HG03139 (cell line): ENCODE measurements at regions not wholly inside any gene's neighbourhood (a gene's known extent, or its start where the extent isn't known, plus 50 kb on each side); places are given as distances from the start of the nearest gene placed in this dataset.

Experiments
- ATAC-seq: cut with Tn5 transposase; IDR thresholded peaks from one replicate; pipeline ENCODE4 v1.9.1; 2021; ENCODE audit not compliant: unreplicated experiment

DNA sequence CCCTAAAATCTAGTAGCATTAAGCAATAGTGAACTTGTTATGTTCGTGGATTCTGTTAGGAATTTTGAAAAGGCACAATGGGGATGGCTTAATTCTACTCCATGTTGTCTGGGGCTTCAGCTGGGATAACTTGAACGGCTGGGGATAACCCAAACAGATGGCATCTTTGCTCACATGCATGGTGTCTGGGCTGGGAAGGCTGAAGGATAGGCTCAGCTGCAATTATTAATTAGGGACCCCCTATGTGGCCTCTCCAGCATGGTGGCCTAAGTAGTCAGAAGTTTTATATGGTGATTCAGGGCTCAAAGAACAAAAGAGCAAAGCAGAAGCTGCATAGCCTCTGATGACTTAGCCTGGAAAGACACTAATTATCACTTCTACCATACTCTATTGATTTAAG, 551.1 kb downstream of the PSAT1 start:
- ATAC-seq: no peak

DNA sequence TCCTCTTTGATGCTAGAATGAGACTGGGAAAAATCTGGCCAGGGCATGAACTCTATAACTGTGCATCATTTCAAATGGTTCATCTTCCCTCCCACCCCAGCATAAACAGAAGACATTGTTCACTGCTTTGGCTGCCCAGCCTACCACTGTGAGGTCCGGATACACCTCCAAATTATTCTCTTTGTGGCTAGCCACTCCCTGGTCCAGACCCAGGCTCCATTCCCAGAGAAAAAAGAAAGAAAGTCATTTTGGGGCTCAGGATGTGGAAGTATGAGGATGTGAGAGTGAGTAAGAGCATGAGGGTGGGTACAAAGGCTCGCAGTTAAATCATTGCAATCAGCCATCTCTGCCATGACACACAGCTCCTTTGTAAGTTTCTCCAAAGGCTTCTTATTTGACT, 559.2 kb downstream of the PSAT1 start:
- no peak for ATAC-seq

DNA sequence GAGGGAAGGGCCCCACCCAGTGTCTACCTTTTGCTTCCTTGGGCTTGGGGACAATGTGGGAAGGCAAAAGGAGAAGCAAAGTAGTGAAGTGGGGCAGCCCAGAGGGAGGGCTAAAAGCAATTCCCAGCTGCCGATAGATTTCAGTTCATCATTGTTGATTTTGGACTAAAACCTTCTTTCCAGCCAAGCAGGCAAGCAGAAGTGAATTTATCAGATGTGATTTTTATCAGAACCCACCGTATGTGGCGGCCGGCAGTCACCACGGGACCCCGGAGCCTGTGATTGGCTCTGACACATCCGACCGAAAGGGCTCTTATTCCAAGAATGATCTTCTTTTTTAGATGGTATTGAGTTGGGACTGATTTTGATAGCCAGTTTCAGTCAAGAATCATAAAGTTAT, 559.9 kb downstream of the PSAT1 start:
- ATAC-seq: no peak

DNA sequence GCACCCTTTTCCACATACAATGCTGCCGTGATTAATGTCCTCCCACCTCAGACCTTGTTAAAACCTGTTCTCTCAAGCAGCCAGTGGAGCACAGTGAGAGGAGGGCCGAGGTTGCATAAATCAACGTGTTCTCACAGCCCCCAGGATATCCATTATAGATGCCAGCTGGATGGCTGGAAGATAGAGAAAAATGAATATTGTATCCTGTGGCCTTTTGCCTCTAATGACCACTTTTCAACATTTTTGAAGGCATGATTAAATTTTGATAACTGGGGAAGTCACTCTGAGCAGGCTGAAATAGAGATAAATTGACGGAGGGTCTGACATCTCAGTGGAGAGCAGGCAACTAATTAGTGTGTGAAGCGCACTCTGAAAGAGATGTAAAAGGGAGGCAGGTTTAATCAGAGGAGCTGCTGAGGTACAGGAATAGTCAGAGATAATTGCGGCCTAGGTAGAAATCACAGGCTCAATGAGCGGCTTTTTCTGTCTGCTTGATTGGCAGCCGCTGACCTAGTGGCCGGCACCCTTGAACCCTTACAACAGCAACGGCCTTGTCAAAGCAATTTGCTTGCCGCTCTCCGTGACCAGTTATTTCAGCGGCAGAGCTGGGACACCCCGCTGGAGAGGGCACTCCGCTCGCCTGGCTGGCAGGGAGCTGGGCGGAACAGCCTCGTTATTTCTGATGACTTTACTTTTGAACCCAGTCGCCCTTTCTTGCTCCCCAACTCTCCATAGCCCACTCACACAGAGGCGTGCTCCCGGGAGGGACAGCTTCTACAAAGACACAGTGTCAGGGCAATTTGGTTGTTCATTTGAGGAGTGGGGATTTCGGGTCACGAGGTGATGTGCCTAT, 560.7 kb downstream of the PSAT1 start:
- ATAC-seq: no peak

DNA sequence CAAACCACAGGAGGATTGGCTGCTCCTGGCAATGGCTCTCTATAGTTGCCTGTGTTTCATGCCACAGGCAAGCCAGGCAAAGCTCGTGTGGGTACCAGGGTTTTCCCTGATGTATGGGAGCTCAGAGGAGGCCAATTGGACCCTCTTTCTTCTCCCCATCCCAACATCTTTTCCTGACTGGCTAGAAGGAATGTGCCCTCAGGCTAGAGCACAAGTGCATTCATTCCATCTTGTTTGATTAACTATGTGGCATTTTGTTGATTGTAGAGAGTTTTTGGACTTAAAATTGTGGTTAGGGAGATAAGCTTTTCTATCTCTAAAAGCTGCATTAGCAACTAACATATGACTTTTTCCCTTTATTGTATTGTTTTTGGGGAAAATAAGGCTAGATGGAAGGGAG, 561.3 kb downstream of the PSAT1 start:
- no peak for ATAC-seq

DNA sequence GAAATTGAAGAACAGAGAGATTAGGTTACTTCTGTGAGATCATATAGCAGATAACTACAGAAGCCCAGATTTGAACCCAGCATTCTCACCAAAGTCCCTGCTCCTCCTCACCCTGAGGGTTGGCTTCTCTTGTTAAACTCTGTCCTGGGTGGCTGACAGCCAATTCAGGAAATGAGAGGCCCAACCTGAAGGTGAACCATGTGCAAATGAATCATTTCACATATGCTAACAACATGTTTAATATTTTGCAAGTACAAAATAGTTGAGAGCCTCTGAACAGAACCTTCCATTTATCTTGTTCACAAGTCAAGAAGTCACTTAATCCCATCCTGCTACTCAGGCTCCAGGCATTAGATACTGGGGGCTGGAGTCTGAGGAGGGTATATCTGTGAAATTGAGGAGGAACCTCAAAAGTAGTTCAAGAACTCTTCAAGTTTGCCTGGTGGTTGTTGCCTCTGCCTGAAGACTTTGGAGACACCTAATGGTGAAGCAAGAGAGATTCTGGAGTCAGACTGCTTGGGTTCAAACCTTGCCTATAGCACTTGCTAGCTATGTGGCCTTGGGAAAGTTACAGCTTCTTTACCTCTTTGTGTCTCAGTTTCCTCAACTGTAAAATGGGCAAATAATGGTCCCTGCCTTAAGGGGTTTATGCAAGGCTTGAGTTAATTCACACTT, 564.0 kb downstream of the PSAT1 start:
- ATAC-seq: no peak

DNA sequence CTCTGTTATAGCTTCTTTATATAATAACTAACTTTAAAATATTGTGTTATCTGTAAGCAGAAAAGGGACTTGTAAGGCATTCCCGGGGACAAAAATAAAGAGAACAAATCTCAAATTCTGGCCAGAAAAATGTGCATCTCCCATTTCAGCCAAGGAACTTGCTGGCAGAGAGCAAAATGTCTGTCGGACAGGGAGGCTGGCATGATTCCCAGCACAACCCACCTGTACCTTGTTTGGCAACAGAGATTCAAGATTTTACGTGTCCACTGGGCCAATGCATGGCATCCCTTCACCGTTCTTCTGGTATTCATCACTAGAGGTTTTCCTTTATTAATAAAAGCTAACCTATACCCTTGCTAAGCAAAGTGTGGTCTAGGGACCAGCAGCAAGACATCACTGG, 566.6 kb downstream of the PSAT1 start:
- ATAC-seq: no peak

DNA sequence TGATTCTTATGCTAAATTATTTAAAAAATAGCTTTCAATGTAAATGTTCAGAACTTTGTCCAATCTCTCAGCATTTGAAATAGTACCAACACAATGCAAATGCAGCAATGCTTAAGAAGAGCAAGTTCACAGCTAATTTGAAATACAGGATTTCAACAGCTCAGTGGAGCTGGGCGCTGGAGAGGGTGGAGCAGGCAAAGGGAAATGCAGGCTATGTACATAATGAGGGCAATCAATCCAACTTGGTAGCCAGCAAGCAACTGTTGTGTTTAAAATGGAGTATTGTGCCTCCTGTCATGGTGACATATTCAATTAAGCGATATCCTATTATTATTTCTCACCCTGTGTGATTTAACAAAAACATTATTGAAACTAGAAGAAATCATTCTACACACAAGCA, 568.8 kb downstream of the PSAT1 start:
- ATAC-seq: no peak

DNA sequence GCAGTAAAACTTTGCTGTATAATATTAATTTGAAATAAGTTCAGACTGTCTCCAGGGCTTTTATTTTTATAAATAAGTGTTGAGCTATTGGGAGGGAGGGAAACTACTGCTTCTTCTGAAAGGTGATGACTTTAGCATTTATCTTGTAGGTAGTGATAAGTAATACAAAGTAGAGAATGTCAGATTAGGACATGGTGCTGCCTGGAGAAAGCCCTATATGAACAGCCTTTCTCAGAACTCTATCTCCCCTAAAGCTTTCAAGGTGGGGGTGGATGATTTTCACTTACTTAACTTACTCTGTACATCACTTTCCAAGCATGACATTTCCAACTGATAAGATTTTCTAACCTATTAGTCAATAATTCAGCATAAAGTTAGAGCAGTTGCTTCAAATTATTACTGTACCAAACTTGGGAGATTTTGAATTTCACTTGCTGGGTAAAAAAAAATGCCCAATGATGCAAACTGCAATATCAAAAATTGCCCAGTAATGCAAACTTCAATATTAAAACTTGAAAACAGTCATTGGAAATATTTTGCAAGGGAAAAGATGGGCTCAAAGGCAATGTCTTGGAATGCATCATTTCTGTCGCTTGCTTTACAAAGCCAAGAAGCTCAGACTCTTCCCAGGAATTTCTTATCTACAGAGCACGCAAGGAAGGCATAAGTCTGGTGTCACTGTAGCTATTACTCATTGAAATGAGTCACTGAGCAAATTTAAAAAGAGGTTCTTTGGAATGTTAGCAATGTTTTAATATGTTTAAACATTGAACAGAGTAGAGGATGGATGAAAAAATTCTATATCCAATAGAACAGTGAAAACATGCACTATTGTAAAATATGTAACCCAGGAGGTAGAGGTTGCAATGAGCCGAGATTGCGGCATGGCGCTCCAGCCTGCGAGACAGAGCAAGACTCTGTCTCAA, 569.5 kb downstream of the PSAT1 start:
- no peak for ATAC-seq

DNA sequence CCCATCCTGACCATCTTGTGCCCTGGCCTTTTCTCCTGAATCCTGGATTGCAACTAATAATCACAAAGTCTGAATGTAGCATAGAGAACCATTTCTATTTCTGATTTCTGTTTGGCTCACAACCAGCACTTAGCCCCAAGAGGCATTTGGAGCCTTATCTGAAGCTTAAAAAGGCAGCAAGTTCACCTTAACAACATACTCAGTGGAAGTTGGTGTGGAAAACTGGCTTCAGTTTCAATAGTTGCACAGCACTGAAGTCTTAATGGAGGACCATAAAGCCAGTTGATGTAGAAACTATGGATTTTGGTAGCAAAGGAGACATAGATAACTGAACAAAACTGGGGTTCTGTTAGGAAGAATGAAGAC, 574.1 kb downstream of the PSAT1 start:
- no peak for ATAC-seq

DNA sequence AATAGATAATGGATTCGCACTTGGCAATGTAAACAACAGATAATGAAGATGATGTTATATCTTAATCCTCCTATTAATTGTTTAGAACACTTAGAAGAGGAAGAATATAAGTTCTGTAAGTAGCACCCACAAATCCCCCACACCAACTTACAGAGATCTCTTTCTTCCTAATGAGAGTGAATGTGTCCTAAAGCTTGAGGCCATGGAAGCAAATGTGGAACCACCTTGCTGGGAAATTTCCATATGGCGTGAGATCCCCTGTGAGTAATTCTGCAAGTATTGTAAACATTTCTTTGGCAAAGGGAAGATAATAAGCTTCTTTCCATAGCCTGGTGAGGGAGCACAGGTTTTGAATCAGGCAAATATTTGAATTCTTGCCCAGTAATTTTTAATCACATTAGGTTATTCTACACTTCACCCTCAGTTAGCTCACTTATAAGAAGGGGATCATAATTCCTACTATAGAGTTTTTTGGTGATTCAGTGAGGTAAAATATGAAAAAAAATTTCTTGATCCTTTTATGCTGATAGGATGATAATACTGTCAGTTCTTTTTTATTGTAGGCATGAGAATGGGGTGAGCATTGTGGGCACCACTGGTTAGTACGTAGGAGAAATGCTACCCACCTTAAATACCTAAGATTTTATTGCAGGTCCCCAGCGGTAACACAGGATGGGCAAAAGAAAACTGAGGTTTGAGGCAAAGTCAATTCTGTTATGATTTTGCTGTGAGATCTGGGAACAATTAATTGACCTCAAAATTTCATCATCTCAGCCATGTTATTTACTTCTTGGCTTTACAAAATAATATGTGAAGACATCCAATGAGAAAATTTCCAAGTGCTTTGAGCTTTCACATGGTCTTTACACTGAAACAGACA, 574.8 kb downstream of the PSAT1 start:
- ATAC-seq: no peak

DNA sequence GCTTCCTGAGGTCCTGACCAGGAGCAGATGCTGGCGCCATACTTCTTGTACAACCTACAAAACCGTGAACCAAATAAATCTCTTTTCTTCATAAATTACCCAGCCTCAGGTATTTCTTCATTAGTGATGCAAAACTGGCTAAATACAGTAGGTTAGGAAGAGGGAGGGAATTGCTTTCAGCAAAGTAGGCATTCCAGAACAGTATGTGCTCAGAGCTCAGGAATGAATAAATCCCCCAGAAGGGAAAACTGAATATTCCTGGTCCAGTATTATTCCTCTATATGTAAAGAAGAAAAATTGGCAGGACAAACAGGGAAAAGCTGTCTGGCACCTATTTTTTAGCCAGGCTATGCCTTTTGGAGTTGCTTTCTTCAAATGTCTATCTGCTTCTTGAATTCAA, 577.1 kb downstream of the PSAT1 start:
- no peak for ATAC-seq

DNA sequence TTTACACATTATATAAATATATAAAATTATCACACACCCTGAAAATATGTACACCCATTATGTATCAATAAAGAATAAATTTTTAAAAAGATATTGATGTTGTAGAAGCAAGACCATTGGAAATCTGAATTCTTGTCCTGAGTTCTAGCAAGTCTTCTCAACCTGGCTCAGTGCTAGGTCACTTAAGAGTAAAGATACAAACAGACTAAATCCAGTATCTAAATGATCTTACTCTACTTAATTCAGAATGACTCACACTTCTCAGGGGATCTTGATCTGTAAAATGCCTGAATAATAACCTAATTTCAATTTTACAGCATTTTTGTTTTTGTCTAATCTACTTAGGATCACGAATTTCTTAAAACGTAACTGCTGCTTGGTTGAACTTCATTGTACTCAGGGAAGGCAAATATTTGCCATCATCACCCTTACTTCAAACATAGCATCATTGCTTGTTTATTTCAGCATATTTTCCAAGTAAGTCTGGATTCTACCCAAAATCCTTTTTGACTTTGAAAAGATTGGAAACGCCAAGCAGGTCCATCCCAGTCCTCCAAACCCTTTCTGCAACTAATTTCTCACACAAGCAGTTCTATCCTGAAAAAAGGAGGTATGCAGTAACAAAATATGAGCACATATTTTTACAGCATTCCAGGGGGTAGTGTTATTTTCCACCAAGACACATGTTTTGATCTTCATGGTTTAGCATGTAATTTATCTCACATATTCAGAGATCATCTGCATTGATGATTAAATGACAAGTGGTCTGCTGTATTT, 582.6 kb downstream of the PSAT1 start:
- no peak for ATAC-seq

DNA sequence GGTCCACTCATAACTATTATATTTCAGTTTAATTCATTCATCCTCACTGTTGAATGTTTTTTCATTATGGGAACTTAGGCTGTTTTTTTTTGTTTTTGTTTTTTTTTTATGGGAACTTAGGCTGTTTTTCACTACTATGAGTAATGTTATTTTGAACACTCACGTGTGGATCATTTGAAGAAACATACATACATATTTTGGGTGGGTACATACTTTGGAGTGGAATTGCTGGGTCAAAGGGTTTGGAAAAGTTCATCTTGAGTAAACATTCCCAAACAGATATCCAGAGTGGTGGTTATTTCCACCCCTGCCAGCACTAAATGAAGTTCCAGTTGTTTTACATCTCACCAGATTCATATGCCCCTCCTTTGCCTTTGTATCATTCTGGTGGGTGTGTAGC, 584.4 kb downstream of the PSAT1 start:
- no peak for ATAC-seq

DNA sequence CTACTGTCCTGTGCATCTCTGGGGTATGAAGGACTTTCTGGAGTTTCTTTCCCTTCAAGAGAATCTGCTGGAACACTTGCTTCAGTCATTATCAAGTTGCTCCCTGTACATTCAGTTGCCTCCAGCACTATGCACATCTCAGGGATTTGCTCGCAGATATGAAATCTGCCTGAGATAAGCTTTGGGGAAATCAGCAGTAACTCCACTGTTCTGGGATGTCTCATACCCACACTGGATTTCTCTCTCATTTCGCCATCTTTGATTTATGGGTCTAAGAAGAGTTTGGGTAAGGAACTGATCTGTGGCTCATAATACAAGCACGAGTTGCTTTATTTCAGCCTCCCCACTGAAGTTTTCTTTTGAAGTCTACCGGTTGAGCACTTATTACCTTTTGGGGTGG, 585.6 kb downstream of the PSAT1 start:
- ATAC-seq: no peak

DNA sequence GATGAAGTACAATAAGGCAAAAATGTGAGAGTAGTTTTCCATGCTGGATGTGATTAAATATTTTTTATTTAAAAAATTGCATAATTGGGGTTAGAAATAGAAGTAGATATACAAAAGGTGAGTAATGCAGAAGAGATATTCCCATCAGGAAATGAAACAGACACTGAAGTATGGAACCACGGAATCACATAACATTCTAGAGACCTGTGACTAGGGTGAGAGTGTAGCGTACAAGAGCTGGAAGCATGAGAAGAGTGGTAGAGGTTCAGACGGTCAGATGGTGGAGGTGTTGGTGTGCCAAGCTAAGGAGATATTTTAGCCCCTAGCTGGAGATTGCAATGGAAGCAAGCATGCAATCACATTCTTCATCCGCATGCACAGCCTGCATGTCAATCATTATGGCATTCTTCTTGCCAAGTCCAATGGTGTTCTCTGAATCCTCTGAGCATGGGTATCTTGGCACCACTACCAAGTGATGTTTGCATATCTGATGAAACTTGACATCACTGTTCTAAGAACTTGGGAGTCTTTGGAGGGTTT, 587.8 kb downstream of the PSAT1 start:
- ATAC-seq: no peak

DNA sequence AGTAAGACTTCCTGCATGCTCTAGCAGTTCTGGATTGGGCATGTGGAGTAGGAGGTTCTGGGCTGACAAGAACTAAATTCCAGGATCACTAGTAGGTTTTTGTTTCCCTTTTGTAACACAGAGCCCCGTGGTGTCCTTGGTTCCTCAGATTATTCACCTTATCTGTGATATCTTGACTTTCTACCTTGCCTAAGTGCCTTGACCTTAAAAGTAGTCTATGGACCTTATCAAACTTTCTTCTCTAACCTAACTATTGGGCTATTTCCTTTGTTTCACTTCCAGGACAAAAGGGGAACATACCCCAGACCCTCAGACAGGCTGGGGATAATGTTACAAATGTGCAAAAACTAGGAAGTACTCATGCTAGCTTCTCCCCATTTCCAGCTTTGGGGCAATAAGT, 595.3 kb downstream of the PSAT1 start:
- ATAC-seq: no peak

DNA sequence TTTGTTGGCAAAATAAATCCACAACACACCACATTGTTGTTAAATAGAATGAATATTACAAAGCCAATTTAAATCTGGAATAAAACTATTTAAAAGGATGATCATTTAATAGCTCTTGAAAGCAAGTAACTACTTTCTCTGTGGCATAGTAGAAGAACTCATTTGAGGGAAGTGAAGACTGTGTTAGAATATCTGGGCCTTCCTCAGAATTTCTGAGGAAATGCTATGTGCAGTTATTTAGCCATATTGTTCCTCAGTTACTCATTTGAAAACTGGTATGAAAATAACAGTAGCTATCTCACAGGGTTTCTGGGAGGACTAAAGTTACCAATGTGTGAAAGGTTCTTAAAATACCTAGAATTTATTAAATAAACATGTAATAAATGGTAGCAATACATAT, 595.8 kb downstream of the PSAT1 start:
- no peak for ATAC-seq

DNA sequence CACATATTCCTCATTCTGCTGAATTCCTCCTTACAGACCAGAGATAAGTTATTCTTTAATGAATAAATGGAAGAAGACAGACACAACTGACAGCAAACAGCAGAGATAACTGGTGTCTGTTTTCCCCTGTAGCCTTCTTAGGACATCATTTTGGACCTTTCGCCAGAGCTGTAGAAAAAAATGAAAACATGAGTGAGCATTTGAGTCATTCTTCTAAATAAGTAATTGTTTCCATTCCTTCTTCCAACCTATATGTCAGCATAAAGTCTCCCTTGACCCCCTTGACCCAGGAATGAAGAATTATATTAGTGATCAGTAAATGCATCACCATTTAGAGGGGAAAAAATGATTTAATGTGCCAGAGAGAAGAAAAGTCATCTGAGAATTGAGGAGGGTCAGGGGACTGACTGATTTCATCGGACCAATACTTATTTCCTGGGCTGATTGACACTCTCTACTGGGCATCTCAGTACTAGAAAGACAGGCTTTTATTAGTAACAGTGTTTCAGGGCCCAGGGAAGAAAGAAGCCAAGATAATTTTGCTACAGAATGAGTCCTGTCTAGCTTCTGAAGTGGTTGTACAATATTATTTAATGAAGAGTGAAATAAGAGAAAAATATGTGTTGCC, 597.0 kb downstream of the PSAT1 start:
- ATAC-seq: no peak
